Neural progenitor cell (in vitro differentiated cells): ENCODE measurements at regions not wholly inside any gene's neighbourhood (a gene's known extent, or its start where the extent isn't known, plus 50 kb on each side); places are given as distances from the start of the nearest gene placed in this dataset.

Experiments
- CTCF ChIP-seq: fragments of 200-600 bp; sonication (generic); IDR thresholded peaks from 2 replicates; pipeline ENCODE4 v1.5.1; 2017; ENCODE audit warnings: antibody characterized with exemption, mild to moderate bottlenecking
- EZH2 ChIP-seq: fragments of 200-600 bp; sonication (generic); IDR thresholded peaks from 2 replicates; pipeline ENCODE4 v1.6.1; 2017; ENCODE audit warnings: antibody characterized with exemption, mild to moderate bottlenecking, moderate library complexity
- EZH2phosphoT487 ChIP-seq: fragments of 200-600 bp; sonication (generic); IDR thresholded peaks from 2 replicates; pipeline ENCODE4 v1.6.1; 2017; ENCODE audit warnings: antibody characterized with exemption

- no peak for TF ChIP-seq CTCF
- no peak for TF ChIP-seq EZH2phosphoT487
- TF ChIP-seq EZH2, result no peak
Observed at GRCh38 chr6:169915769-169916550, 164.5 kb downstream of the ERMARD start.
